Mesenchymal stem cell (in vitro differentiated cells and primary cell): ENCODE measurements at regions not wholly inside any gene's neighbourhood (a gene's known extent, or its start where the extent isn't known, plus 50 kb on each side); places are given as distances from the start of the nearest gene placed in this dataset.

Source experiments
- DNase-seq: peaks from one replicate; pipeline ENCODE4 v3.0.0-alpha.2; 2013
- H2AFZ ChIP-seq: one replicate; pipeline ENCODE4 v1.6.1; 2013; ENCODE audit warnings: low read depth, mild to moderate bottlenecking, control low read depth, inconsistent platforms, low read length, moderate library complexity
- H2AK5ac ChIP-seq: 2 replicates; pipeline ENCODE4 v1.6.1; 2013; ENCODE audit warnings: low read length, moderate library complexity, mild to moderate bottlenecking, inconsistent platforms; ENCODE audit not compliant: severe bottlenecking
- H2BK120ac ChIP-seq: one replicate; pipeline ENCODE4 v1.6.1; 2013; ENCODE audit warnings: low read depth, mild to moderate bottlenecking, inconsistent platforms, low read length, moderate library complexity
- H2BK12ac ChIP-seq, 2 experiments: one replicate each; pipeline ENCODE4 v1.6.1; 2013; ENCODE audit warnings: inconsistent platforms in 2 of 2, low read length in 2 of 2, mild to moderate bottlenecking in 2 of 2, moderate library complexity in 2 of 2, control low read depth in 1 of 2
- H2BK15ac ChIP-seq: one replicate; pipeline ENCODE4 v1.6.1; 2013; ENCODE audit warnings: mild to moderate bottlenecking, low read depth, inconsistent platforms; ENCODE audit not compliant: poor library complexity, severe bottlenecking
- H2BK5ac ChIP-seq: 2 replicates; pipeline ENCODE4 v1.6.1; 2013; ENCODE audit warnings: low read depth, mild to moderate bottlenecking, low read length, control low read depth, inconsistent platforms; ENCODE audit not compliant: poor library complexity, severe bottlenecking
- H3K14ac ChIP-seq, 2 experiments: one replicate each; pipeline ENCODE4 v1.6.1; 2013; ENCODE audit warnings: inconsistent platforms in 2 of 2, low read length in 2 of 2, control low read depth in 1 of 2, mild to moderate bottlenecking in 1 of 2, moderate library complexity in 1 of 2
- H3K18ac ChIP-seq, 2 experiments: one replicate each; pipeline ENCODE4 v1.6.1; 2013; ENCODE audit warnings: inconsistent platforms in 2 of 2, low read length in 2 of 2, control low read depth in 1 of 2, low read depth in 1 of 2, mild to moderate bottlenecking in 1 of 2
- H3K23ac ChIP-seq, 2 experiments: one replicate each; pipeline ENCODE4 v1.6.1; 2013; ENCODE audit warnings: inconsistent platforms in 2 of 2, low read length in 2 of 2, mild to moderate bottlenecking in 2 of 2, moderate library complexity in 2 of 2, control low read depth in 1 of 2
- H3K27ac ChIP-seq: 2 replicates; pipeline ENCODE4 v1.5.1; 2013; ENCODE audit warnings: mild to moderate bottlenecking, moderate library complexity, low read length, control low read depth, inconsistent platforms; ENCODE audit not compliant: poor library complexity, severe bottlenecking
- H3K27me3 ChIP-seq, 2 experiments: 2 replicates each; pipeline versions ENCODE4 v1.6.1 to v1.7.0; 2013; ENCODE audit warnings: low read length in 2 of 2, mild to moderate bottlenecking in 2 of 2, moderate library complexity in 2 of 2, control low read depth in 1 of 2, inconsistent platforms in 1 of 2; ENCODE audit not compliant: control insufficient read depth in 1 of 2, insufficient read depth in 1 of 2
- H3K36me3 ChIP-seq, 2 experiments: 2 replicates each; pipeline versions ENCODE4 v1.6.1 to v1.7.0; 2013; ENCODE audit warnings: low read length in 2 of 2, control low read depth in 1 of 2, inconsistent platforms in 1 of 2, low read depth in 1 of 2, mild to moderate bottlenecking in 1 of 2; ENCODE audit not compliant: insufficient read depth in 2 of 2, control insufficient read depth in 1 of 2
- H3K4ac ChIP-seq, 2 experiments: one replicate each; pipeline ENCODE4 v1.6.1; 2013; ENCODE audit warnings: inconsistent platforms in 2 of 2, low read length in 2 of 2, mild to moderate bottlenecking in 2 of 2, moderate library complexity in 2 of 2, control low read depth in 1 of 2, low read depth in 1 of 2
- H3K4me1 ChIP-seq: 2 replicates; pipeline ENCODE4 v1.6.1; 2013; ENCODE audit warnings: low read depth, low read length, control low read depth; ENCODE audit not compliant: control insufficient read depth, insufficient read depth
- H3K4me2 ChIP-seq: 2 replicates; pipeline ENCODE4 v1.6.1; 2013; ENCODE audit warnings: low read length, mild to moderate bottlenecking, inconsistent platforms; ENCODE audit not compliant: poor library complexity, severe bottlenecking
- H3K4me3 ChIP-seq, 2 experiments: 2 replicates each; pipeline versions ENCODE4 v1.5.1 to v1.7.0; 2013; ENCODE audit warnings: low read length in 2 of 2, mild to moderate bottlenecking in 2 of 2, control low read depth in 1 of 2, low read depth in 1 of 2; ENCODE audit not compliant: insufficient read depth in 1 of 2
- H3K79me1 ChIP-seq: replicated peaks from 2 replicates; pipeline ENCODE4 v1.6.1; 2013; ENCODE audit warnings: mild to moderate bottlenecking, control low read depth, low read length, inconsistent platforms; ENCODE audit not compliant: poor library complexity, severe bottlenecking
- H3K9ac ChIP-seq: 2 replicates; pipeline ENCODE4 v1.7.0; 2013; ENCODE audit warnings: mild to moderate bottlenecking, low read length, moderate library complexity
- H3K9me3 ChIP-seq: 2 replicates; pipeline ENCODE4 v1.7.0; 2013; ENCODE audit warnings: mild to moderate bottlenecking, low read length; ENCODE audit not compliant: control insufficient read depth
- H4K8ac ChIP-seq: one replicate; pipeline ENCODE4 v1.6.1; 2013; ENCODE audit warnings: inconsistent platforms, mild to moderate bottlenecking, low read length, moderate library complexity
- H4K91ac ChIP-seq: one replicate; pipeline ENCODE4 v1.6.1; 2013; ENCODE audit warnings: mild to moderate bottlenecking, low read length, inconsistent platforms
- WGBS: methylation state at CpG from one replicate; pipeline ENCODE4 v1.1.7; 2013; ENCODE audit warnings: mixed read lengths; 5-methylcytosine and 5-hydroxymethylcytosine counted together

GRCh38 chr13:77412116-77412635 lies 85.3 kb upstream of the MYCBP2 start:
- no peak overlapping the region for H2AFZ ChIP-seq
- no peak overlapping the region for H3K4ac ChIP-seq

GRCh38 chr13:77409412-77409811 lies 82.5 kb upstream of the MYCBP2 start:
- Histone ChIP-seq H2BK5ac (no peak overlapping the region), H2BK15ac (no peak overlapping the region), H2BK12ac (no peak overlapping the region), H3K79me1 (no peaks in the 10 kb centered on the region), H3K36me3 (no peaks in the 10 kb centered on the region), H3K18ac (no peak overlapping the region), H3K4me3 (no peak overlapping the region), H3K4me1 (no peaks in the 10 kb centered on the region), H2AK5ac (no peak overlapping the region), H3K9ac (no peak overlapping the region), H3K27ac (no peak overlapping the region), H3K27me3 (no peaks in the 10 kb centered on the region), H4K91ac (no peak overlapping the region), H2BK120ac (no peak overlapping the region), H3K23ac (no peak overlapping the region), H3K9me3 (no peaks in the 10 kb centered on the region), H3K4ac (no peak overlapping the region), H2AFZ (no peak overlapping the region), H4K8ac (no peak overlapping the region), H3K4me2 (no peak overlapping the region), H3K14ac (no peak overlapping the region)
- WGBS = 91% methylated on average over 2 of the region's 2 CpGs
- peak; percentile 1 for DNase-seq

More at GRCh38 chr13:77412116-77412635, 85.3 kb upstream of the MYCBP2 start:
- H3K14ac ChIP-seq = no peak overlapping the region
- H3K23ac ChIP-seq = no peak overlapping the region
- H4K8ac ChIP-seq = no peak overlapping the region
- H3K36me3 ChIP-seq = no peaks in the 10 kb centered on the region
- no peak overlapping the region for H3K4me2 ChIP-seq
- no peak overlapping the region for H3K4me3 ChIP-seq
- H2BK15ac ChIP-seq = no peak overlapping the region
- H2BK12ac ChIP-seq = no peak overlapping the region
- no peak overlapping the region for H2AK5ac ChIP-seq
- WGBS = 59% methylated on average over 3 of the region's 3 CpGs
- no peak overlapping the region for H4K91ac ChIP-seq
- no peak overlapping the region for H2BK120ac ChIP-seq
- no peak overlapping the region for H2BK5ac ChIP-seq
- H3K27me3 ChIP-seq = no peaks in the 10 kb centered on the region
- H3K18ac ChIP-seq = no peak overlapping the region
- no peaks in the 10 kb centered on the region for H3K4me1 ChIP-seq
- no peaks in the 10 kb centered on the region for H3K79me1 ChIP-seq
- DNase-seq = no peak
- H3K27ac ChIP-seq = no peak overlapping the region
- no peaks in the 10 kb centered on the region for H3K9me3 ChIP-seq
- no peak overlapping the region for H3K9ac ChIP-seq

GRCh38 chr13:77406644-77407440 lies 79.9 kb upstream of the MYCBP2 start:
- Histone ChIP-seq H3K14ac (no peak overlapping the region), H3K4me1 (no peaks in the 10 kb centered on the region), H3K23ac (no peak overlapping the region), H3K27ac (no peak overlapping the region), H3K4me3 (no peak overlapping the region), H3K9me3 (no peaks in the 10 kb centered on the region), H3K79me1 (no peaks in the 10 kb centered on the region), H3K4me2 (no peak overlapping the region), H2BK15ac (no peak overlapping the region), H3K36me3 (no peaks in the 10 kb centered on the region), H2AFZ (no peak overlapping the region), H2BK12ac (no peak overlapping the region), H3K18ac (no peak overlapping the region), H2BK120ac (no peak overlapping the region), H4K91ac (no peak overlapping the region), H3K9ac (no peak overlapping the region), H2AK5ac (no peak overlapping the region), H2BK5ac (no peak overlapping the region), H3K4ac (no peak overlapping the region), H3K27me3 (no peaks in the 10 kb centered on the region), H4K8ac (no peak overlapping the region)
- 85% methylated on average over 3 of the region's 4 CpGs for WGBS
- no peak for DNase-seq

DNA sequence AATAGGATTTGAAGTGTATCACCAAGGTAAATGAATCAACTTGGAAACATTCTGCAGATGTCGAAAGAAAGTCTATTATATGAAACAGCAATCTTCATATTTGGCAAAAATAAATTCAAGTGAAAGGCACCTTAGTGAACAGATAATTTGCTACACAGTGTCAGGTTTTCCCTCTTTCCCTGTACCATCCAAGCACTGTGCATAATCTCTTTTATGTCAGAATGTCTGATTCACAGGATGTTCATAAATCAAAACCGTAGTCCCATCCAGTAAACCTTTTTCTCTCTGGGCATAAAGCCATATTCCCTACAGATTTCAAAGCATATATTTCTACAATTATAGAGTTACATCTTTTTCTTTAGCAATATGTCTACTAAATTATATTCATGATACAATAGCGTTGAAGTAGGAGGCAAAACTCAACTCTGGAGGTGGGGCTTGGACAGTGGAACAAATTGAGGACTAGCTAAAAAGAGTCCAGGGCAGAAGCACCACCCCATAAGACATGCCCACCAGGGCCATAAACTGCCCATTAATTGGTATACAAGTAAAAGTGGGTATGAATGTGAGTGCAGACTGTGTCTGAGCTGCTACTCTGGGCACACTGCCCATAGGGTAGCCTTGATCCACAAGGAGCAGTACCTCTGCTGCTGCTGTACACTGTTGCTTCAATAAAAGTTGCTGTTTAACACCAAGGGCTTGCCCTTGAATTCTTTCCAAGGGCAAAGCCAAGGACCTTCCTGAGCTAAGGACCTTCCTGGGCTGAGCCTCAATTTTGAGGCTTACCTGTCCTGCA lies 72.1 kb upstream of the MYCBP2 start:
- Histone ChIP-seq H3K4me1 (no peaks in the 10 kb centered on the region), H2BK15ac (no peak overlapping the region), H4K91ac (no peak overlapping the region), H2AK5ac (no peak overlapping the region), H3K4me3 (no peak overlapping the region), H3K27me3 (no peaks in the 10 kb centered on the region), H3K18ac (no peak overlapping the region), H3K27ac (no peak overlapping the region), H3K9me3 (no peaks in the 10 kb centered on the region), H3K4me2 (no peak overlapping the region), H3K9ac (no peak overlapping the region), H3K79me1 (no peaks in the 10 kb centered on the region), H2BK12ac (no peak overlapping the region), H3K4ac (no peak overlapping the region), H3K36me3 (no peaks in the 10 kb centered on the region), H3K23ac (no peak overlapping the region), H3K14ac (peak overlapping the region in 1 of 2 experiments; percentile 12), H4K8ac (peak overlapping the region; percentile 64), H2BK120ac (no peak overlapping the region), H2BK5ac (no peak overlapping the region), H2AFZ (no peak overlapping the region)
- DNase-seq = no peak
- WGBS = 93% methylated on average over 3 of the region's 3 CpGs
